GM19035 (cell line): ENCODE measurements at regions not wholly inside any gene's neighbourhood (a gene's known extent, or its start where the extent isn't known, plus 50 kb on each side); places are given as distances from the start of the nearest gene placed in this dataset.

Source experiments
- ATAC-seq: cut with Tn5 transposase; IDR thresholded peaks from one replicate; pipeline ENCODE4 v1.9.1; 2021; ENCODE audit not compliant: unreplicated experiment

GRCh38 chr21:14734833-14735232 lies 188.7 kb upstream of the SAMSN1 start:
- no peak for ATAC-seq

- ATAC-seq, result no peak
Observed at GRCh38 chr21:14734191-14734590, 188.1 kb upstream of the SAMSN1 start.

GRCh38 chr21:14725219-14725618 lies 179.1 kb upstream of the SAMSN1 start:
- ATAC-seq, result no peak

- ATAC-seq, result no peak
Observed at GRCh38 chr21:14722841-14723483, 176.8 kb upstream of the SAMSN1 start.

- ATAC-seq, result no peak
Observed at GRCh38 chr21:14720237-14720636, 174.1 kb upstream of the SAMSN1 start.

GRCh38 chr21:14718951-14719350 lies 172.8 kb upstream of the SAMSN1 start:
- ATAC-seq, result no peak

GRCh38 chr21:14716761-14717396 lies 170.8 kb upstream of the SAMSN1 start:
- no peak for ATAC-seq

- ATAC-seq, result no peak
Observed at GRCh38 chr21:14713109-14713508, 167.0 kb upstream of the SAMSN1 start.

GRCh38 chr21:14712121-14712715 lies 166.1 kb upstream of the SAMSN1 start:
- ATAC-seq, result no peak

- no peak for ATAC-seq
Observed at GRCh38 chr21:14711287-14711686, 165.2 kb upstream of the SAMSN1 start.

GRCh38 chr21:14707511-14708020 lies 161.5 kb upstream of the SAMSN1 start:
- no peak for ATAC-seq

- ATAC-seq, result no peak
Observed at GRCh38 chr21:14706712-14707510, 160.8 kb upstream of the SAMSN1 start.

GRCh38 chr21:14699433-14700407 lies 153.6 kb upstream of the SAMSN1 start:
- ATAC-seq, result no peak

GRCh38 chr21:14697769-14698168 lies 151.7 kb upstream of the SAMSN1 start:
- ATAC-seq, result no peak

- ATAC-seq, result no peak
Observed at GRCh38 chr21:14694817-14695216, 148.7 kb upstream of the SAMSN1 start.

- no peak for ATAC-seq
Observed at GRCh38 chr21:14693997-14694396, 147.9 kb upstream of the SAMSN1 start.

GRCh38 chr21:14691914-14692313 lies 145.8 kb upstream of the SAMSN1 start:
- ATAC-seq, result no peak

- ATAC-seq, result no peak
Observed at GRCh38 chr21:14690886-14691285, 144.8 kb upstream of the SAMSN1 start.

- no peak for ATAC-seq
Observed at GRCh38 chr21:14688936-14689335, 142.8 kb upstream of the SAMSN1 start.

GRCh38 chr21:14688412-14688811 lies 142.3 kb upstream of the SAMSN1 start:
- ATAC-seq, result no peak
